ENCODE measurements at regions not wholly inside any gene's neighbourhood (a gene's known extent, or its start where the extent isn't known, plus 50 kb on each side); places are given as distances from the start of the nearest gene placed in this dataset.

DNA sequence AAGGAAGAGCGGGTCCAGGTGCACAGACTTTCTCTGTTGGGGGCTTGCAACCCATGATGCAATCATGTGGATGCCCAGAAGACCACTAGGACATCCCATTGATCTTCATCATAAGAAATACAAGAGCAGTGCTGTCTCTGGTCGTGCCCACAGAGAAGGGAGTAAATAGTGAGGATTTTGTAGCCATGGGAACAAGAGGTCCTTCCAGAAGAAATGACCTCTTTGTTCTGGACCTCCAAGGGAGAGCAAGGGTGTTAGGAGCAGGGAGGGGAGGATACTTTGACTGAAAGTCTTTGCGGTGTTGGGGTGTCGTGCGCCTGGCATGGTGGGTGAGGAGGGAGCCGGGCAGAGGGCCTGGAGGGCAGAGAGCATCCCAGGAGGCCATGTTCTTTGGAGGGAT is 55.0 kb upstream of the EN2 start:
- TF ChIP-seq, protein P1, sequence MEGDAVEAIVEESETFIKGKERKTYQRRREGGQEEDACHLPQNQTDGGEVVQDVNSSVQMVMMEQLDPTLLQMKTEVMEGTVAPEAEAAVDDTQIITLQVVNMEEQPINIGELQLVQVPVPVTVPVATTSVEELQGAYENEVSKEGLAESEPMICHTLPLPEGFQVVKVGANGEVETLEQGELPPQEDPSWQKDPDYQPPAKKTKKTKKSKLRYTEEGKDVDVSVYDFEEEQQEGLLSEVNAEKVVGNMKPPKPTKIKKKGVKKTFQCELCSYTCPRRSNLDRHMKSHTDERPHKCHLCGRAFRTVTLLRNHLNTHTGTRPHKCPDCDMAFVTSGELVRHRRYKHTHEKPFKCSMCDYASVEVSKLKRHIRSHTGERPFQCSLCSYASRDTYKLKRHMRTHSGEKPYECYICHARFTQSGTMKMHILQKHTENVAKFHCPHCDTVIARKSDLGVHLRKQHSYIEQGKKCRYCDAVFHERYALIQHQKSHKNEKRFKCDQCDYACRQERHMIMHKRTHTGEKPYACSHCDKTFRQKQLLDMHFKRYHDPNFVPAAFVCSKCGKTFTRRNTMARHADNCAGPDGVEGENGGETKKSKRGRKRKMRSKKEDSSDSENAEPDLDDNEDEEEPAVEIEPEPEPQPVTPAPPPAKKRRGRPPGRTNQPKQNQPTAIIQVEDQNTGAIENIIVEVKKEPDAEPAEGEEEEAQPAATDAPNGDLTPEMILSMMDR (IDR thresholded peaks at IDR 0.05; ENCODE audit: extremely low read depth, missing control alignments) = no peak
- DNase-seq (ENCODE audit: low spot score) = no peak

DNA sequence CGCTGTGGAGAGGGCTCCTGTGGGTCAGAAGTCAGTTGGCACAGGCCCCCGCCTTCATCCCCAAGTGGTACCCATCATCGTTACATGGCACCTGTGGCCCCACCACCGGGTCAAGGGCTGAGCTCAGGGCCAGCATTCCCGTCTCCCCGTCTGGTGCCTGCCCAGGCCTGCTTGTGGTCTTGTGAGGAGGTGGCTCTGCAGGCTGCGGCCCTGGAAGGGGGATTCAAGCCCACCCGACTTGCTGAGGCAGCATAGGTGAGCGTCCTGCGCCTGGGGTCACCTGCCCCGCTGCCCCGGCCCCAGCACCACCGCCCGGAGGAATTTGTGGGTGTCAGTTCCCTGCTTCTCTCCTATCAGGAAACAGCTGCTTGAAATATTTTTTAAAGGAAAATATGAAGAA is 53.0 kb upstream of the EN2 start:
- DNase-seq (ENCODE audit: low spot score) = peak; percentile 16
- TF ChIP-seq, protein P1 (IDR thresholded peaks at IDR 0.05; ENCODE audit: extremely low read depth, missing control alignments) = no peak

DNA sequence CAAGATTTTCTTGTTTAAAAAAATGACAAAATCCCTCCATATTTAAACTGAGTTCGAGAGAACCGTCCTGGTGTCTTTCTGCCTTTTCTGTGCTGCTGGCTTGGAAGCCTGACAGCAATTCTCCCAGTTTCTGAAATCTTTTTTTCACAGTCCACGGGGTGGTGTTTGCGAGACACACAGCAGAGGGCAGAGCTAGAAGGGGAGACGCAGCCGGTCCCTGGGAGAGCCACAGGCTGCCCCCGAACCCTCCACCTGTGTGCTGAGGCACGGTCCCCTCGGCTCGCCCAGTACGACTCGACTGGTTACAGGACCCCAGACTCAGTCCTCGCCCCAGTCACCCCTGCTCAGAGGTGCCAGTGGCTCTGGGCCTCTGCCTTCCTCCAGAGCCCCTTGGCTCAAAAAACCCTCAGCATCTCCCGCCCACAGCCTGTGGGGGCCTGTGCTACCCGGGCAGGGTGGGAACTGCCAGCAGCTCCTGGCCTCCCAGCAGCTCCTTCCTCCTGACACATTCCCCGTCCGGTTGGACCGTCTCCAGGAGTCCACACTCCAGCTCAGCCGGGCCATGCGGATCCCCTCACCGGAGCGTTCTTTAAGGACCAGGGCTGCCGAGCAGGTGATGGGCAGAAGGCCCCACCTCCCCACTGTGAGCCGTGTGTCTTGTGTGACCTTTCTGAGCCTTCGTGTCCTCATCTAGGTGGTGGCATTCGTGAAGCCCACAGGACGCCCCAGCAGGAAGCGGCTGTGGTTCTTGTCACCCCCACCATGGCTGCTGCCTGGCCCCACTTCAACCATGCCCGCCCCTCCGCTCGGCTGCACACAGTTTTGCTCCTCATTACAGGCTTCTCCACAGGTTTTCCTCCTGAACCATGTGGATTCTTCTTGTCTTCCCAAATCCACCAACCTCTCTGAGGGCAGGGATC is 52.3 kb upstream of the EN2 start:
- DNase-seq (ENCODE audit: low spot score) = peak; percentile 23
- TF ChIP-seq, protein P1 (IDR thresholded peaks at IDR 0.05; ENCODE audit: extremely low read depth, missing control alignments) = no peak

DNA sequence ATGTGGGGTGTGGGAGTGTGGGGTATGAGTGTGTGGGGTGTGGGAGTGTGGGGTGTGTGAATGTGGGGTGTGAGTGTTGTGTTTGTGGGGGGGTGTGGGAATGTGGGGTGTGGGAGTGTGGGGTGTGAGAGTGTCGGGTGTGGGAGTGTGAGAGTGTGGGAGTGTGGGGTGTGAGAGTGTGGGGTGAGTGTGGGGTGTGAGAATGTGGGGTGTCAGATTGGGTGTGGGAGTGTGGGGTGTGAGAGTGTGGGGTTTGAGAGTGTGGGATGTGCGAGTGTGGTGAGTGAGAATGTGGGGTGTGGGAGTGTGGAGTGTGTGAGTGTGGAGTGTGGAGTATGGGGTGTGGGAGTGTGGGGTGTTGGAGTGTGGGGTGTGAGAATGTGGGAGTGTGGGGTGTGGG is 50.1 kb upstream of the EN2 start:
- no peak for DNase-seq (ENCODE audit: low spot score)
- TF ChIP-seq, protein P1 (IDR thresholded peaks at IDR 0.05; ENCODE audit: extremely low read depth, missing control alignments) = no peak

Measured in GM20000 (cell line).